ENCODE measurements at regions not wholly inside any gene's neighbourhood (a gene's known extent, or its start where the extent isn't known, plus 50 kb on each side); places are given as distances from the start of the nearest gene placed in this dataset.

- Histone ChIP-seq H3K79me2 (ENCODE audit: control insufficient read depth, insufficient read depth, low read length) (no peaks in the 10 kb centered on the region), H3K56ac (ENCODE audit: low read length) (peak overlapping the region; percentile 30), H2AK5ac (ENCODE audit: low read length) (no peak overlapping the region), H3K79me1 (ENCODE audit: low read length) (no peaks in the 10 kb centered on the region), H2BK120ac (ENCODE audit: low read depth, low read length) (no peak overlapping the region), H3K18ac (ENCODE audit: low read length) (no peak overlapping the region), H4K5ac (ENCODE audit: low read length) (no peak overlapping the region), H3K36me3 (ENCODE audit: control insufficient read depth, insufficient read depth, low read length) (no peaks in the 10 kb centered on the region), H2BK5ac (ENCODE audit: low read length) (no peak overlapping the region), H3K23ac (ENCODE audit: low read length) (no peak overlapping the region), H4K8ac (ENCODE audit: low read depth, low read length) (no peak overlapping the region), H2BK15ac (replicated peaks; ENCODE audit: low read depth) (no peak overlapping the region), H3K27ac (ENCODE audit: low read depth, low read length) (no peak overlapping the region), H3K4me1 (ENCODE audit: control insufficient read depth, low read depth, low read length) (peaks cover 23% of the 10 kb centered on the region), H3K4me2 (ENCODE audit: low read length) (no peak overlapping the region), H3K27me3 (ENCODE audit: insufficient read depth, low read length, poor library complexity) (no peaks in the 10 kb centered on the region), H3K9ac (ENCODE audit: low read length) (no peak overlapping the region), H3K4ac (ENCODE audit: low read depth, low read length) (no peak overlapping the region), H3K4me3 (ENCODE audit: low read length) (no peak overlapping the region)
- no CpG with 5 or more reads among the region's 7 CpGs for WGBS (ENCODE audit: extremely low coverage, insufficient coverage, low lambda C conversion rate)
- DNase-seq, result no peak
Observed at GRCh38 chr2:55116966-55117365, 66.7 kb upstream of the RTN4 start.

GRCh38 chr2:55116598-55116964 is 66.3 kb upstream of the RTN4 start:
- Histone ChIP-seq H4K8ac (ENCODE audit: low read depth, low read length) (no peak overlapping the region), H3K27ac (ENCODE audit: low read depth, low read length) (no peak overlapping the region), H3K79me2 (ENCODE audit: control insufficient read depth, insufficient read depth, low read length) (no peaks in the 10 kb centered on the region), H3K23ac (ENCODE audit: low read length) (no peak overlapping the region), H3K4me1 (ENCODE audit: control insufficient read depth, low read depth, low read length) (peaks cover 23% of the 10 kb centered on the region), H2BK15ac (replicated peaks; ENCODE audit: low read depth) (no peak overlapping the region), H3K27me3 (ENCODE audit: insufficient read depth, low read length, poor library complexity) (no peaks in the 10 kb centered on the region), H3K79me1 (ENCODE audit: low read length) (no peaks in the 10 kb centered on the region), H3K4ac (ENCODE audit: low read depth, low read length) (no peak overlapping the region), H4K5ac (ENCODE audit: low read length) (no peak overlapping the region), H3K9ac (ENCODE audit: low read length) (no peak overlapping the region), H2AK5ac (ENCODE audit: low read length) (no peak overlapping the region), H2BK120ac (ENCODE audit: low read depth, low read length) (no peak overlapping the region), H3K56ac (ENCODE audit: low read length) (no peak overlapping the region), H3K18ac (ENCODE audit: low read length) (no peak overlapping the region), H3K4me2 (ENCODE audit: low read length) (no peak overlapping the region), H3K36me3 (ENCODE audit: control insufficient read depth, insufficient read depth, low read length) (no peaks in the 10 kb centered on the region), H3K4me3 (ENCODE audit: low read length) (no peak overlapping the region), H2BK5ac (ENCODE audit: low read length) (no peak overlapping the region)
- WGBS (ENCODE audit: extremely low coverage, insufficient coverage, low lambda C conversion rate), result no CpG with 5 or more reads among the region's 1 CpG
- DNase-seq, result no peak

GRCh38 chr2:55115761-55116597 is 65.7 kb upstream of the RTN4 start:
- no peak overlapping the region for H3K4ac ChIP-seq (ENCODE audit: low read depth, low read length)
- H3K9ac ChIP-seq (ENCODE audit: low read length), result no peak overlapping the region
- H2BK5ac ChIP-seq (ENCODE audit: low read length), result no peak overlapping the region
- no peak overlapping the region for H4K8ac ChIP-seq (ENCODE audit: low read depth, low read length)
- H3K27me3 ChIP-seq (ENCODE audit: insufficient read depth, low read length, poor library complexity), result no peaks in the 10 kb centered on the region
- peaks cover 23% of the 10 kb centered on the region for H3K4me1 ChIP-seq (ENCODE audit: control insufficient read depth, low read depth, low read length)
- DNase-seq, result peak; percentile 73
- no peak overlapping the region for H3K18ac ChIP-seq (ENCODE audit: low read length)
- no CpG with 5 or more reads among the region's 4 CpGs for WGBS (ENCODE audit: extremely low coverage, insufficient coverage, low lambda C conversion rate)
- H4K5ac ChIP-seq (ENCODE audit: low read length), result no peak overlapping the region
- H3K4me2 ChIP-seq (ENCODE audit: low read length), result no peak overlapping the region
- H3K23ac ChIP-seq (ENCODE audit: low read length), result no peak overlapping the region
- H3K56ac ChIP-seq (ENCODE audit: low read length), result peak overlapping the region; percentile 44
- H3K79me2 ChIP-seq (ENCODE audit: control insufficient read depth, insufficient read depth, low read length), result no peaks in the 10 kb centered on the region
- no peak overlapping the region for H2BK120ac ChIP-seq (ENCODE audit: low read depth, low read length)
- H3K36me3 ChIP-seq (ENCODE audit: control insufficient read depth, insufficient read depth, low read length), result no peaks in the 10 kb centered on the region
- no peaks in the 10 kb centered on the region for H3K79me1 ChIP-seq (ENCODE audit: low read length)
- no peak overlapping the region for H2BK15ac ChIP-seq (replicated peaks; ENCODE audit: low read depth)
- H3K27ac ChIP-seq (ENCODE audit: low read depth, low read length), result no peak overlapping the region
- H3K4me3 ChIP-seq (ENCODE audit: low read length), result no peak overlapping the region
- no peak overlapping the region for H2AK5ac ChIP-seq (ENCODE audit: low read length)

- H3K4me1 ChIP-seq (ENCODE audit: control insufficient read depth, low read depth, low read length), result peaks cover 15% of the 10 kb centered on the region
Observed at GRCh38 chr2:55114597-55114996, 64.3 kb upstream of the RTN4 start.

GRCh38 chr2:55114082-55114481 is 63.8 kb upstream of the RTN4 start:
- H3K4me1 ChIP-seq (ENCODE audit: control insufficient read depth, low read depth, low read length), result peaks cover 11% of the 10 kb centered on the region
- no CpG with 5 or more reads among the region's 5 CpGs for WGBS (ENCODE audit: extremely low coverage, insufficient coverage, low lambda C conversion rate)
- H3K27ac ChIP-seq (ENCODE audit: low read depth, low read length), result no peak overlapping the region

More at GRCh38 chr2:55114597-55114996, 64.3 kb upstream of the RTN4 start:
- no CpG with 5 or more reads among the region's 5 CpGs for WGBS (ENCODE audit: extremely low coverage, insufficient coverage, low lambda C conversion rate)
- H3K9ac ChIP-seq (ENCODE audit: low read length), result no peak overlapping the region
- H4K8ac ChIP-seq (ENCODE audit: low read depth, low read length), result no peak overlapping the region
- H3K4ac ChIP-seq (ENCODE audit: low read depth, low read length), result no peak overlapping the region
- no peak overlapping the region for H2BK15ac ChIP-seq (replicated peaks; ENCODE audit: low read depth)
- no peak overlapping the region for H3K18ac ChIP-seq (ENCODE audit: low read length)
- H4K5ac ChIP-seq (ENCODE audit: low read length), result no peak overlapping the region
- no peak overlapping the region for H3K4me2 ChIP-seq (ENCODE audit: low read length)
- H3K23ac ChIP-seq (ENCODE audit: low read length), result no peak overlapping the region
- H3K79me2 ChIP-seq (ENCODE audit: control insufficient read depth, insufficient read depth, low read length), result no peaks in the 10 kb centered on the region
- no peaks in the 10 kb centered on the region for H3K36me3 ChIP-seq (ENCODE audit: control insufficient read depth, insufficient read depth, low read length)
- no peak for DNase-seq
- H3K4me3 ChIP-seq (ENCODE audit: low read length), result no peak overlapping the region
- H2BK120ac ChIP-seq (ENCODE audit: low read depth, low read length), result no peak overlapping the region
- H3K56ac ChIP-seq (ENCODE audit: low read length), result no peak overlapping the region
- no peak overlapping the region for H2BK5ac ChIP-seq (ENCODE audit: low read length)
- H3K27me3 ChIP-seq (ENCODE audit: insufficient read depth, low read length, poor library complexity), result no peaks in the 10 kb centered on the region
- H3K79me1 ChIP-seq (ENCODE audit: low read length), result no peaks in the 10 kb centered on the region
- H3K27ac ChIP-seq (ENCODE audit: low read depth, low read length), result no peak overlapping the region
- no peak overlapping the region for H2AK5ac ChIP-seq (ENCODE audit: low read length)

More at GRCh38 chr2:55114082-55114481, 63.8 kb upstream of the RTN4 start:
- no peak overlapping the region for H4K8ac ChIP-seq (ENCODE audit: low read depth, low read length)
- H3K4me3 ChIP-seq (ENCODE audit: low read length), result no peak overlapping the region
- no peaks in the 10 kb centered on the region for H3K27me3 ChIP-seq (ENCODE audit: insufficient read depth, low read length, poor library complexity)
- H2BK5ac ChIP-seq (ENCODE audit: low read length), result no peak overlapping the region
- H3K56ac ChIP-seq (ENCODE audit: low read length), result no peak overlapping the region
- no peak overlapping the region for H2AK5ac ChIP-seq (ENCODE audit: low read length)
- H3K79me1 ChIP-seq (ENCODE audit: low read length), result no peaks in the 10 kb centered on the region
- H2BK120ac ChIP-seq (ENCODE audit: low read depth, low read length), result no peak overlapping the region
- H3K23ac ChIP-seq (ENCODE audit: low read length), result no peak overlapping the region
- no peaks in the 10 kb centered on the region for H3K36me3 ChIP-seq (ENCODE audit: control insufficient read depth, insufficient read depth, low read length)
- no peak overlapping the region for H3K4me2 ChIP-seq (ENCODE audit: low read length)
- DNase-seq, result no peak
- H3K4ac ChIP-seq (ENCODE audit: low read depth, low read length), result no peak overlapping the region
- no peaks in the 10 kb centered on the region for H3K79me2 ChIP-seq (ENCODE audit: control insufficient read depth, insufficient read depth, low read length)
- no peak overlapping the region for H3K9ac ChIP-seq (ENCODE audit: low read length)
- no peak overlapping the region for H3K18ac ChIP-seq (ENCODE audit: low read length)
- no peak overlapping the region for H2BK15ac ChIP-seq (replicated peaks; ENCODE audit: low read depth)
- no peak overlapping the region for H4K5ac ChIP-seq (ENCODE audit: low read length)

All from mesendoderm (in vitro differentiated cells).